ENCODE measurements at regions not wholly inside any gene's neighbourhood (a gene's known extent, or its start where the extent isn't known, plus 50 kb on each side); places are given as distances from the start of the nearest gene placed in this dataset.

- H3K4me3 Mint-ChIP-seq: no peak overlapping the region
- H3K36me3 Mint-ChIP-seq: peaks cover 3% of the 10 kb centered on the region
- H3K27ac Mint-ChIP-seq: no peak overlapping the region
These were observed 585.2 kb downstream of the ZNF608 start for GRCh38 chr5:124161266-124161665.

GRCh38 chr5:124160265-124160664 lies 586.2 kb downstream of the ZNF608 start:
- no peak overlapping the region for H3K4me3 Mint-ChIP-seq
- H3K4me1 Mint-ChIP-seq: peaks cover 27% of the 10 kb centered on the region
- no peak overlapping the region for H3K27ac Mint-ChIP-seq
- DNase-seq (ENCODE audit: low spot score in 2 of 2, unreplicated experiment in 2 of 2): no peak
- H3K9me3 Mint-ChIP-seq: peaks cover 8% of the 10 kb centered on the region
- TF ChIP-seq CTCF (IDR thresholded peaks at IDR 0.05; ENCODE audit: unreplicated experiment): no peak
- no peaks in the 10 kb centered on the region for H3K27me3 Mint-ChIP-seq (ENCODE audit: low read depth)
- H3K36me3 Mint-ChIP-seq: peaks cover 6% of the 10 kb centered on the region

More at GRCh38 chr5:124161266-124161665, 585.2 kb downstream of the ZNF608 start:
- Mint-ChIP-seq H3K4me1 (peaks cover 27% of the 10 kb centered on the region), H3K9me3 (peaks cover 4% of the 10 kb centered on the region), H3K27me3 (ENCODE audit: low read depth) (no peaks in the 10 kb centered on the region)
- no peak for DNase-seq (ENCODE audit: low spot score in 2 of 2, unreplicated experiment in 2 of 2)
- no peak for TF ChIP-seq CTCF (IDR thresholded peaks at IDR 0.05; ENCODE audit: unreplicated experiment)

- Mint-ChIP-seq H3K36me3 (peaks cover 15% of the 10 kb centered on the region), H3K27ac (peak overlapping the region; percentile 30), H3K4me3 (no peak overlapping the region), H3K9me3 (peaks cover 28% of the 10 kb centered on the region), H3K27me3 (ENCODE audit: low read depth) (no peaks in the 10 kb centered on the region), H3K4me1 (peaks cover 19% of the 10 kb centered on the region)
- TF ChIP-seq CTCF (IDR thresholded peaks at IDR 0.05; ENCODE audit: unreplicated experiment): no peak
- no peak for DNase-seq (ENCODE audit: low spot score in 2 of 2, unreplicated experiment in 2 of 2)
These were observed 589.1 kb downstream of the ZNF608 start for GRCh38 chr5:124157320-124157719.

GRCh38 chr5:124156415-124156996 lies 589.9 kb downstream of the ZNF608 start:
- Mint-ChIP-seq H3K27ac (peak overlapping the region; percentile 16), H3K4me1 (peaks cover 15% of the 10 kb centered on the region), H3K36me3 (peaks cover 19% of the 10 kb centered on the region), H3K27me3 (ENCODE audit: low read depth) (no peaks in the 10 kb centered on the region), H3K9me3 (peaks cover 33% of the 10 kb centered on the region), H3K4me3 (no peak overlapping the region)
- no peak for DNase-seq (ENCODE audit: low spot score in 2 of 2, unreplicated experiment in 2 of 2)
- no peak for TF ChIP-seq CTCF (IDR thresholded peaks at IDR 0.05; ENCODE audit: unreplicated experiment)

GRCh38 chr5:124154714-124155113 lies 591.7 kb downstream of the ZNF608 start:
- DNase-seq (ENCODE audit: low spot score in 2 of 2, unreplicated experiment in 2 of 2): no peak
- Mint-ChIP-seq H3K27ac (no peak overlapping the region), H3K36me3 (peaks cover 33% of the 10 kb centered on the region), H3K4me1 (peaks cover 6% of the 10 kb centered on the region), H3K9me3 (peaks cover 49% of the 10 kb centered on the region), H3K27me3 (ENCODE audit: low read depth) (no peaks in the 10 kb centered on the region), H3K4me3 (no peak overlapping the region)
- TF ChIP-seq CTCF (IDR thresholded peaks at IDR 0.05; ENCODE audit: unreplicated experiment): no peak

- no peak overlapping the region for H3K4me3 Mint-ChIP-seq
- DNase-seq (ENCODE audit: low spot score in 2 of 2, unreplicated experiment in 2 of 2): no peak
- peaks cover 5% of the 10 kb centered on the region for H3K4me1 Mint-ChIP-seq
- H3K27ac Mint-ChIP-seq: no peak overlapping the region
- H3K9me3 Mint-ChIP-seq: peaks cover 59% of the 10 kb centered on the region
- no peak for TF ChIP-seq CTCF (IDR thresholded peaks at IDR 0.05; ENCODE audit: unreplicated experiment)
- peaks cover 33% of the 10 kb centered on the region for H3K36me3 Mint-ChIP-seq
- no peaks in the 10 kb centered on the region for H3K27me3 Mint-ChIP-seq (ENCODE audit: low read depth)
These were observed 592.9 kb downstream of the ZNF608 start for GRCh38 chr5:124153588-124153987.
